Trophoblast cell (in vitro differentiated cells and primary cell): ENCODE measurements at regions not wholly inside any gene's neighbourhood (a gene's known extent, or its start where the extent isn't known, plus 50 kb on each side); places are given as distances from the start of the nearest gene placed in this dataset.

Source experiments
- DNase-seq, 2 donors: peaks; one replicate each; pipeline ENCODE4 v3.0.0-alpha.2; 2016
- H2AFZ ChIP-seq: 2 replicates; pipeline ENCODE4 v1.6.1; 2013; ENCODE audit warnings: low read length, moderate library complexity, mild to moderate bottlenecking; ENCODE audit not compliant: insufficient read depth, poor library complexity
- H2AK5ac ChIP-seq: 2 replicates; pipeline ENCODE4 v1.6.1; 2013; ENCODE audit warnings: mild to moderate bottlenecking, low read length
- H2BK120ac ChIP-seq: 2 replicates; pipeline ENCODE4 v1.6.1; 2013; ENCODE audit warnings: low read length, mild to moderate bottlenecking, moderate library complexity; ENCODE audit not compliant: insufficient read depth, poor library complexity
- H2BK12ac ChIP-seq: 2 replicates; pipeline ENCODE4 v1.6.1; 2013; ENCODE audit warnings: mild to moderate bottlenecking, low read length, moderate library complexity
- H2BK5ac ChIP-seq: 2 replicates; pipeline ENCODE4 v1.6.1; 2013; ENCODE audit warnings: low read length, low read depth, moderate library complexity, mild to moderate bottlenecking; ENCODE audit not compliant: poor library complexity
- H3K14ac ChIP-seq: 2 replicates; pipeline ENCODE4 v1.6.1; 2013; ENCODE audit warnings: mild to moderate bottlenecking, low read length
- H3K18ac ChIP-seq: 2 replicates; pipeline ENCODE4 v1.6.1; 2013; ENCODE audit warnings: mild to moderate bottlenecking, low read length
- H3K23ac ChIP-seq: 2 replicates; pipeline ENCODE4 v1.6.1; 2013; ENCODE audit warnings: low read length
- H3K27ac ChIP-seq: 2 replicates; pipeline ENCODE4 v1.5.1; 2013; ENCODE audit warnings: low read depth, mild to moderate bottlenecking, inconsistent platforms, low read length, moderate library complexity
- H3K27me3 ChIP-seq: 2 replicates; pipeline ENCODE4 v1.6.1; 2013; ENCODE audit warnings: inconsistent platforms, mild to moderate bottlenecking, low read length, moderate library complexity; ENCODE audit not compliant: insufficient read depth
- H3K36me3 ChIP-seq, 2 experiments: 1 replicate in 1 of 2; 2 replicates in 1 of 2; pipeline ENCODE4 v1.6.1; 2013; ENCODE audit warnings: low read length in 2 of 2, mild to moderate bottlenecking in 2 of 2, moderate library complexity in 1 of 2; ENCODE audit not compliant: insufficient read depth in 2 of 2, control insufficient read depth in 1 of 2
- H3K4ac ChIP-seq: 2 replicates; pipeline ENCODE4 v1.6.1; 2013; ENCODE audit warnings: low read depth, mild to moderate bottlenecking, low read length, moderate library complexity
- H3K4me1 ChIP-seq, 2 experiments: 1 replicate in 1 of 2; 2 replicates in 1 of 2; pipeline ENCODE4 v1.6.1; 2013; ENCODE audit warnings: low read length in 2 of 2, mild to moderate bottlenecking in 2 of 2, moderate library complexity in 1 of 2; ENCODE audit not compliant: insufficient read depth in 2 of 2, control insufficient read depth in 1 of 2
- H3K4me2 ChIP-seq: 2 replicates; pipeline ENCODE4 v1.6.1; 2013; ENCODE audit warnings: inconsistent platforms, mild to moderate bottlenecking, low read length, moderate library complexity
- H3K4me3 ChIP-seq: 2 replicates; pipeline ENCODE4 v1.5.1; 2013; ENCODE audit warnings: mild to moderate bottlenecking, low read depth, low read length, inconsistent platforms
- H3K79me1 ChIP-seq: one replicate; pipeline ENCODE4 v1.6.1; 2013; ENCODE audit warnings: low read length
- H3K79me2 ChIP-seq: 2 replicates; pipeline ENCODE4 v1.6.1; 2013; ENCODE audit warnings: low read length, mild to moderate bottlenecking; ENCODE audit not compliant: control insufficient read depth, insufficient read depth, poor library complexity
- H3K9ac ChIP-seq: 2 replicates; pipeline ENCODE4 v1.6.1; 2013; ENCODE audit warnings: mild to moderate bottlenecking, low read length
- H3K9me3 ChIP-seq: 2 replicates; pipeline ENCODE4 v1.6.1; 2013; ENCODE audit warnings: low read depth, mild to moderate bottlenecking, control low read depth, inconsistent platforms, low read length; ENCODE audit not compliant: insufficient read depth
- H4K12ac ChIP-seq: 2 replicates; pipeline ENCODE4 v1.6.1; 2013; ENCODE audit warnings: low read depth, mild to moderate bottlenecking, low read length, moderate library complexity
- H4K8ac ChIP-seq: 2 replicates; pipeline ENCODE4 v1.6.1; 2013; ENCODE audit warnings: low read depth, mild to moderate bottlenecking, low read length, moderate library complexity
- H4K91ac ChIP-seq: one replicate; pipeline ENCODE4 v1.6.1; 2013; ENCODE audit warnings: low read depth, mild to moderate bottlenecking, low read length, moderate library complexity
- WGBS: extraction: QIAGEN DNeasy Blood & Tissue Kit; methylation state at CpG from one replicate; pipeline ENCODE4 v1.1.7; 2013; ENCODE audit warnings: missing lambda C conversion rate; ENCODE audit not compliant: insufficient read length, insufficient coverage; ENCODE audit errors: extremely low coverage; 5-methylcytosine and 5-hydroxymethylcytosine counted together

DNA sequence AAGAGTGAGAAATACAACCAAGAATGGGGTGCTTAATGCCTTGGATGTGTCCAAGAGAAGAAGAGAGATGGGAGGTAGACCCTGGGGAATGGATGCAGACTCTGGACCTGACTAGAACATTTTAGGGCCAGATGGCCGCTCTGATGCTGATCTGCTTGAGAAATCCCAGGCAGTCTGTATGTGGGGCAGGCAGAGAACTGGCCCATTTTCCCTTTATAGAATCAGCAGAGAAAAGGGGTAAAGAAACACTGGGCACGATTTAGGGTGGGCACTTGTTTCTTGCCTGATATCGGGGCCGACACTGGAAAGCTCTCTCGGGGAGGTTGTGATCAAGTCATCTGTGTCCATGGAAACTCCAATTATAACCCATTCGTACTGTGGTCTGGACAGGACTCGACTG lies 118.5 kb upstream of the FSTL4 start:
- H4K91ac ChIP-seq = no peak overlapping the region
- H4K12ac ChIP-seq = no peak overlapping the region
- DNase-seq = no peak

DNA sequence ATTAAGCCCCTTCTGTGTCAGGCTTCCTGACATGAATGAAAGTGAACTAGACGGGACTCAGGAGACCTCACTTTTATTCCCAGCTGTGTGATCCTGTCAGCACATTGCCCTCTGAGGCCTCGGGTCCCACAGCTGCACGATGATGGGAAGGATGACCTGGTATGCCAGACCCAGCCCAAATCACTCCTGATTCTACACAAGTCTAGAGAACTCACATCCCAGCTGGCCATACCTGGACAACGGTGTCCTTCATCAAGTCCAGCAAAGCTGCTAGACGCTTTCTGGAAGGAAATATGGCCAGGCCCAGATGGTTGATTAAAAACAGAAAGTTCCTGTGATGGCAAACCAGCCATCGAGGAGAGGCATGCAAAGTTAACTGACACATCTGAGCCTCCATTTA lies 118.0 kb upstream of the FSTL4 start:
- H2BK12ac ChIP-seq = no peak overlapping the region
- no peak overlapping the region for H4K8ac ChIP-seq
- DNase-seq = no peak
- H3K9ac ChIP-seq = no peak overlapping the region
- no peaks in the 10 kb centered on the region for H3K4me1 ChIP-seq
- H3K9me3 ChIP-seq = peaks cover 4% of the 10 kb centered on the region
- H2BK5ac ChIP-seq = no peak overlapping the region
- no peak overlapping the region for H3K4ac ChIP-seq
- no peaks in the 10 kb centered on the region for H3K36me3 ChIP-seq
- H3K14ac ChIP-seq = no peak overlapping the region
- H3K27me3 ChIP-seq = no peaks in the 10 kb centered on the region
- H3K79me1 ChIP-seq = no peaks in the 10 kb centered on the region
- no peak overlapping the region for H3K18ac ChIP-seq
- no peak overlapping the region for H2AK5ac ChIP-seq
- no CpG with 5 or more reads among the region's 6 CpGs for WGBS
- no peak overlapping the region for H3K4me3 ChIP-seq
- no peaks in the 10 kb centered on the region for H3K79me2 ChIP-seq
- no peak overlapping the region for H3K4me2 ChIP-seq
- no peak overlapping the region for H4K91ac ChIP-seq
- H3K23ac ChIP-seq = no peak overlapping the region
- H2BK120ac ChIP-seq = no peak overlapping the region
- H2AFZ ChIP-seq = no peak overlapping the region
- no peak overlapping the region for H3K27ac ChIP-seq
- H4K12ac ChIP-seq = no peak overlapping the region

More for the DNA sequence above, 118.5 kb upstream of the FSTL4 start:
- Histone ChIP-seq H2AK5ac (no peak overlapping the region), H3K18ac (no peak overlapping the region), H3K4me2 (no peak overlapping the region), H3K4me1 (no peaks in the 10 kb centered on the region), H2BK12ac (no peak overlapping the region), H3K23ac (no peak overlapping the region), H3K27me3 (no peaks in the 10 kb centered on the region), H3K27ac (no peak overlapping the region), H4K8ac (no peak overlapping the region), H3K79me2 (no peaks in the 10 kb centered on the region), H3K9ac (no peak overlapping the region), H3K9me3 (peaks cover 4% of the 10 kb centered on the region), H3K36me3 (no peaks in the 10 kb centered on the region), H3K79me1 (no peaks in the 10 kb centered on the region), H3K4ac (no peak overlapping the region), H2AFZ (no peak overlapping the region), H2BK120ac (no peak overlapping the region), H3K4me3 (no peak overlapping the region), H2BK5ac (no peak overlapping the region), H3K14ac (no peak overlapping the region)
- no CpG with 5 or more reads among the region's 7 CpGs for WGBS

DNA sequence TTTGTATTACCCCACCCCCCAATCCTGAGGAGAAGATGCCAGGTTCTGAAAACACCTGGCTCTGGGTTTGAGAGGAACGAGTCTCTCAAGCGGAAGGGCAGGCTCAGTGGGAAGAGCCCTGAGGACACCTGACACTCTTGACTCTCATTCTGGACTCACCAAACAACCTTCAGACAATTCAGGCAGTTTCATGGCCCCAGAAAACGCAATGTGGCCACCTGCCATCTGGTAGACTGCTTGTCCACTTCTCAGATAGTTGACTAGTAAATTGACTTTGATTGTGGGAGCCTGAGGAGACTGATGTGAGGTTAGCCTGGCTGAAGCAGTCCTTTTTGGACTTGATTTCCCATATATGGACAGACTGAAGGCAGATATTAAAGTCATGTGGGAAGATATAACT lies 117.5 kb upstream of the FSTL4 start:
- Histone ChIP-seq H2BK120ac (no peak overlapping the region), H3K14ac (no peak overlapping the region), H2AFZ (no peak overlapping the region), H2BK12ac (no peak overlapping the region), H3K9ac (no peak overlapping the region), H2BK5ac (no peak overlapping the region), H3K18ac (no peak overlapping the region), H3K79me2 (no peaks in the 10 kb centered on the region), H3K36me3 (no peaks in the 10 kb centered on the region), H3K23ac (no peak overlapping the region), H3K9me3 (peaks cover 4% of the 10 kb centered on the region), H3K4me3 (no peak overlapping the region), H4K91ac (no peak overlapping the region), H3K27ac (no peak overlapping the region), H2AK5ac (no peak overlapping the region), H3K79me1 (no peaks in the 10 kb centered on the region), H3K4me2 (no peak overlapping the region), H4K12ac (no peak overlapping the region), H3K27me3 (no peaks in the 10 kb centered on the region), H3K4me1 (no peaks in the 10 kb centered on the region), H4K8ac (no peak overlapping the region), H3K4ac (no peak overlapping the region)
- WGBS = no CpG with 5 or more reads among the region's 3 CpGs
- no peak for DNase-seq

DNA sequence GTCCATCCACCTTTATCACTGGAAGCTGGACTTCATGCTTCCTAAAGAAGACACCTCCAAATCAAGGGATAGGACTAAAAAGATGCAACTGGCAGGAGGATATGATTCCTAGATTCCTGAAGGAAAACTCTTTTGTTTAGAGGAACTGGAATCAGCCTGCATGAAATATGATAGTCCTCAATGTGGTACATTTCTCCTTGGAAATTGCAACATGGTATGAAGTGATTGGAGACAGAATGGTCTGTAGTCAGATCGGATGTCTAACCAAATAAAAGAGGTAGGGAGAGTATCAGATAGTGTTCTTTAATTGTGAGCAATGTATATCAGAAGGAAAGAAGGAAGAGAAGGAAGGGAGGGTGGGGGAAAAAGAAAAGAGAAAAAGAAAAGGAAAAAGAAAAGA lies 116.1 kb upstream of the FSTL4 start:
- Histone ChIP-seq H3K18ac (no peak overlapping the region), H3K4me3 (no peak overlapping the region), H3K23ac (no peak overlapping the region), H2BK12ac (no peak overlapping the region), H4K8ac (no peak overlapping the region), H3K27ac (no peak overlapping the region), H4K91ac (no peak overlapping the region), H3K79me2 (no peaks in the 10 kb centered on the region), H3K14ac (no peak overlapping the region), H3K4ac (no peak overlapping the region), H4K12ac (no peak overlapping the region), H2AFZ (no peak overlapping the region), H3K36me3 (no peaks in the 10 kb centered on the region), H3K9me3 (peaks cover 4% of the 10 kb centered on the region), H2BK5ac (no peak overlapping the region), H3K79me1 (no peaks in the 10 kb centered on the region), H3K9ac (no peak overlapping the region), H2AK5ac (no peak overlapping the region), H3K4me1 (no peaks in the 10 kb centered on the region), H2BK120ac (no peak overlapping the region), H3K4me2 (no peak overlapping the region), H3K27me3 (no peaks in the 10 kb centered on the region)
- no CpG with 5 or more reads among the region's 1 CpG for WGBS
- no peak for DNase-seq
